ENCODE measurements at regions not wholly inside any gene's neighbourhood (a gene's known extent, or its start where the extent isn't known, plus 50 kb on each side); places are given as distances from the start of the nearest gene placed in this dataset.

DNA sequence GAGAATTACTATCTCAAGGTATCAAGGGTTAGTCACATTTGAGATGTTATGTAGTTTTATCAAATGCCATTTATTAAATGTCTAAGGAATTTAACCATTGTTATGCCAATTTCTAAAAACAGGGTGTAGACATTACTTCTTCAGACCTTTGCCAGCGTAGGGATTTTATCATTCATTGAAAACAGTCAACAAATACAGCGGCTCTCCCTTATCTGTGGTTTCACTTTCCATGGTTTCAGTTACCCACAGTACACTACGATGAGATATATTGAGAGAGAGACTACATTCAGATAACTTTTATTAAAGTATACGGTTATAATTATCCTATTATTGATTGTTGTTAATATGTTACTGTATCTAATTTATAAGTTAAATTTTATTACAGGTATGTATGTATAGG lies 234.7 kb downstream of the TMX3 start:
- intact Hi-C loops (cut with DNase I): no loop called here
- no peak overlapping the region for H3K4me3 ChIP-seq (ENCODE audit: low read length in 3 of 3)
- no peaks in the 10 kb centered on the region for H3K9me3 ChIP-seq (ENCODE audit: control insufficient read depth in 2 of 3, insufficient read depth in 1 of 3, low read length in 3 of 3)
- no peak overlapping the region for H3K9ac ChIP-seq (ENCODE audit: low read length in 3 of 3)
- H3K27ac ChIP-seq (ENCODE audit: low read depth in 2 of 2, low read length in 2 of 2): no peak overlapping the region
- no peak for DNase-seq
- TF ChIP-seq CTCF (IDR thresholded peaks at IDR 0.05; ENCODE audit: borderline replicate concordance, extremely low read depth, insufficient read depth): no peak
- H3K36me3 ChIP-seq (ENCODE audit: control insufficient read depth in 2 of 3, insufficient read depth in 3 of 3, low read length in 3 of 3): no peaks in the 10 kb centered on the region
- no peak for FAIRE-seq
- no peaks in the 10 kb centered on the region for H3K4me1 ChIP-seq (ENCODE audit: control insufficient read depth in 2 of 3, insufficient read depth in 2 of 3, low read depth in 1 of 3, low read length in 3 of 3)
- no peaks in the 10 kb centered on the region for H3K27me3 ChIP-seq (ENCODE audit: control insufficient read depth, insufficient read depth, low read length)

DNA sequence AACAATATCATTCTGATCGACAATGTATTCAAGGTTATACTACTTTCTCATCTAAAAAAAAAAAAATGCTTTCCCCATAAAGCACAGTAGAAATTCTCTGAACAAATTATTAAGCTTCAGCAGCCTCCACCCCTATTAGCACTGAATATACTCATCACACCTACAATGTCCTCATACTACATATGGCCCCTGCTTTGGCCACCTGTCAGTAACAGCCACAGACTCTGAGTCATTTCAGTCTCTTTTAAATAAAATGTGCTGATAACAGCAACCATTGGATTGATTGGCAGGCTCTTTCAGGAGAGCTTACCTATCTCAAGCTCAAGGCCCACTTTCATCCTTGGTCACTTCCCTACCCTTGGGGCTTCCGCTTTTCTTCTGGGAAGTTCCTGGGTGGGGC lies 236.7 kb downstream of the TMX3 start:
- Histone ChIP-seq H3K9ac (ENCODE audit: low read length in 3 of 3) (no peak overlapping the region), H3K4me1 (ENCODE audit: control insufficient read depth in 2 of 3, insufficient read depth in 2 of 3, low read depth in 1 of 3, low read length in 3 of 3) (no peaks in the 10 kb centered on the region), H3K36me3 (ENCODE audit: control insufficient read depth in 2 of 3, insufficient read depth in 3 of 3, low read length in 3 of 3) (no peaks in the 10 kb centered on the region), H3K9me3 (ENCODE audit: control insufficient read depth in 2 of 3, insufficient read depth in 1 of 3, low read length in 3 of 3) (no peaks in the 10 kb centered on the region), H3K27ac (ENCODE audit: low read depth in 2 of 2, low read length in 2 of 2) (no peak overlapping the region), H3K27me3 (ENCODE audit: control insufficient read depth, insufficient read depth, low read length) (no peaks in the 10 kb centered on the region), H3K4me3 (ENCODE audit: low read length in 3 of 3) (no peak overlapping the region)
- intact Hi-C loops (cut with DNase I): no loop called here
- FAIRE-seq: no peak
- no peak for TF ChIP-seq CTCF (IDR thresholded peaks at IDR 0.05; ENCODE audit: borderline replicate concordance, extremely low read depth, insufficient read depth)
- no peak for DNase-seq

- DNase-seq (no peak), FAIRE-seq (no peak)
- no peaks in the 10 kb centered on the region for H3K9me3 ChIP-seq (ENCODE audit: control insufficient read depth in 2 of 3, insufficient read depth in 1 of 3, low read length in 3 of 3)
- no peaks in the 10 kb centered on the region for H3K27me3 ChIP-seq (ENCODE audit: control insufficient read depth, insufficient read depth, low read length)
- no peak for TF ChIP-seq CTCF (IDR thresholded peaks at IDR 0.05; ENCODE audit: borderline replicate concordance, extremely low read depth, insufficient read depth)
- H3K9ac ChIP-seq (ENCODE audit: low read length in 3 of 3): no peak overlapping the region
- H3K4me3 ChIP-seq (ENCODE audit: low read length in 3 of 3): no peak overlapping the region
- H3K36me3 ChIP-seq (ENCODE audit: control insufficient read depth in 2 of 3, insufficient read depth in 3 of 3, low read length in 3 of 3): no peaks in the 10 kb centered on the region
- no peak overlapping the region for H3K27ac ChIP-seq (ENCODE audit: low read depth in 2 of 2, low read length in 2 of 2)
- no peaks in the 10 kb centered on the region for H3K4me1 ChIP-seq (ENCODE audit: control insufficient read depth in 2 of 3, insufficient read depth in 2 of 3, low read depth in 1 of 3, low read length in 3 of 3)
- intact Hi-C loops (cut with DNase I): no loop called here
Measured at GRCh38 chr18:68475883-68476282, 239.0 kb downstream of the TMX3 start.

GRCh38 chr18:68472701-68473295 lies 242.1 kb downstream of the TMX3 start:
- Histone ChIP-seq H3K9ac (ENCODE audit: low read length in 3 of 3) (no peak overlapping the region), H3K4me3 (ENCODE audit: low read length in 3 of 3) (no peak overlapping the region), H3K36me3 (ENCODE audit: control insufficient read depth in 2 of 3, insufficient read depth in 3 of 3, low read length in 3 of 3) (no peaks in the 10 kb centered on the region), H3K4me1 (ENCODE audit: control insufficient read depth in 2 of 3, insufficient read depth in 2 of 3, low read depth in 1 of 3, low read length in 3 of 3) (no peaks in the 10 kb centered on the region), H3K9me3 (ENCODE audit: control insufficient read depth in 2 of 3, insufficient read depth in 1 of 3, low read length in 3 of 3) (no peaks in the 10 kb centered on the region), H3K27ac (ENCODE audit: low read depth in 2 of 2, low read length in 2 of 2) (no peak overlapping the region), H3K27me3 (ENCODE audit: control insufficient read depth, insufficient read depth, low read length) (no peaks in the 10 kb centered on the region)
- no peak for TF ChIP-seq CTCF (IDR thresholded peaks at IDR 0.05; ENCODE audit: borderline replicate concordance, extremely low read depth, insufficient read depth)
- FAIRE-seq (no peak), DNase-seq (no peak)
- intact Hi-C loops (cut with DNase I): no loop called here
